Epithelial cell of esophagus (primary cell): ENCODE measurements at regions not wholly inside any gene's neighbourhood (a gene's known extent, or its start where the extent isn't known, plus 50 kb on each side); places are given as distances from the start of the nearest gene placed in this dataset.

ENCODE experiments used
- DNase-seq: peaks from one replicate; pipeline ENCODE4 v3.0.0; 2010; ENCODE audit warnings: low read depth
- H3K4me3 ChIP-seq: 2 replicates; pipeline ENCODE4 v1.5.1; 2011; ENCODE audit warnings: mild to moderate bottlenecking, low read length, control low read depth
- CTCF ChIP-seq: IDR thresholded peaks from 2 replicates; pipeline ENCODE4 v1.5.1; 2011; ENCODE audit warnings: low read depth, mild to moderate bottlenecking, low read length, control low read depth, inconsistent platforms; ENCODE audit not compliant: insufficient read depth; ENCODE audit errors: missing control alignments

DNA sequence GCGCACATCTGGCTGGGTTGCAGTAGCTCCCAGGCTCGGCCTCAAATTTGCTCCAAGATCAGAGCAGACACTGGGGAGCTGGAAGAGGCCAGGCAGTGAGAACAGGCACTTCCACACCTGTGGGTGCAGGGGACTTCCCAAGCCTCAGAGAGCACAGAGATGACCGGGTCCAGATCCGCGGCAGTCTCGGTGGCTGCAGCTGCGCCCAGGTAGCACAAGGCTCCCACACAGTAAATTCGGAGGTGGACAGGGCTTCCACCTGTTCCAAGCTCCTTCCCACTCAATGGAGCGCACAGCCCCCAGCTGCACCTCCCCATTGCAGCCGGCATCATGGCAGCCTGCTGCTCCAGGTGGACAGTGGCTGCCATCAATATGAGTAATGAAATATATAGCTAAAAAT is 1417.4 kb upstream of the SLC10A2 start:
- DNase-seq, result no peak
- TF ChIP-seq CTCF, result no peak

DNA sequence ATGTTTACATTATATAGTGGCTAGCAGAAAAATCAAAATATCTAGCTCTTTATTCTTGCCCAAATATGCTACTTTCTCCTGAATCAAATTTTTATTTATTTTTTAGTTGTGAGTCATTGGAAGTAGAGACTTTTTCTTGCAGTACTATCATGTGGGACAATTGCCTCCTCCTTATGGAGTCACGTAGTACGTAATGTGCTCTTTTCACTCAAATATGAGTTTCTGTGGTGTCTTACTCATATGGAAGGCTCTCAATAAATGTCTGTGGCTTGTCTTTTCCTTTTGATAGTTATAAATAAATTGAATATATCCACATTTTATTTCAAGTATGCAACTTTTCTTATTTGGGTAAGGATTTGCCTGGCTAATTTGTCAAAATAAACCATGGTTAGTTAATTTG is 1411.0 kb upstream of the SLC10A2 start:
- TF ChIP-seq CTCF, result no peak
- DNase-seq, result no peak
- H3K4me3 ChIP-seq, result no peak overlapping the region

More for the DNA sequence above, 1417.4 kb upstream of the SLC10A2 start:
- H3K4me3 ChIP-seq, result no peak overlapping the region

DNA sequence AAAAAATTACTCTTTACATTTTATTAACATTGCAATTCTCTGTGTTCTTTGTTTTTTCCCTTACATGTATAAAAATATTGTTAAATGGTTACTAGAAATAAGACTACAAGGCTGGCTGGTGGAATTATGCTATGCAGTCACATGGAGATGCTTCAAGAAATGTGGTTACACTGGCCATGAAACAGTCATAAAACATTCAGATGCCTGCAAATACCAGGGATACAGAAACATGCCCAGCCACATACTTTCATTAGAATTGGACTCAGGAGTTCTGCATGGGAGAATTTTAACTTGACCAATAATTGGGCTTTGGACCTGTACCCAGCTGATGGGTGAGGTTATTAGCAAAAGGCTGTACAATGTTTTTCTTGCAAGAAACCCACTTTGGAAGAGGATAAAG is 1407.7 kb upstream of the SLC10A2 start:
- H3K4me3 ChIP-seq, result no peak overlapping the region
- TF ChIP-seq CTCF, result no peak
- DNase-seq, result no peak

GRCh38 chr13:104466016-104466415 is 1399.8 kb upstream of the SLC10A2 start:
- no peak overlapping the region for H3K4me3 ChIP-seq
- no peak for TF ChIP-seq CTCF
- peak; percentile 6 for DNase-seq

DNA sequence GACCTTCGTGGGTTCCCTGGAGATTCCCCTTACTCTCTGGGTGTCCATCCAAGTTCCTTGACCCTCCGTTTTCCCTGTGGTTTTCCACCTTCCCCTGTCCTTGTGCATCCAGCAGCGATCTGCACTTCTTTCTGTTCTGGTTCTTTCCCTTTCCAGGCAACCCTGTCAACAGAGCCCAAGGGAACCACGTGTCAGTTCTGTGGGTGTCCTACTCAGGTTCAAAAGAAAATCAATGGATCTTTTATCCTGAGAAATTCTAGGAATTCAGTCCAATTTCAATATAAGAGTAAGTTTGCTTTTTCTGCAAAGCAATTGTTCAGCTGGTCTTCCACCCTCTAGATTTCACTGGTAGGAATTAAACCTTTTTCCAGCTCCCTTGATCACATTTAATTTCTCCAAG is 1394.8 kb upstream of the SLC10A2 start:
- no peak for TF ChIP-seq CTCF
- DNase-seq, result no peak

GRCh38 chr13:104460554-104460953 is 1394.3 kb upstream of the SLC10A2 start:
- no peak for TF ChIP-seq CTCF
- peak; percentile 40 for DNase-seq
- H3K4me3 ChIP-seq, result no peak overlapping the region

More for the DNA sequence above, 1394.8 kb upstream of the SLC10A2 start:
- H3K4me3 ChIP-seq, result no peak overlapping the region

DNA sequence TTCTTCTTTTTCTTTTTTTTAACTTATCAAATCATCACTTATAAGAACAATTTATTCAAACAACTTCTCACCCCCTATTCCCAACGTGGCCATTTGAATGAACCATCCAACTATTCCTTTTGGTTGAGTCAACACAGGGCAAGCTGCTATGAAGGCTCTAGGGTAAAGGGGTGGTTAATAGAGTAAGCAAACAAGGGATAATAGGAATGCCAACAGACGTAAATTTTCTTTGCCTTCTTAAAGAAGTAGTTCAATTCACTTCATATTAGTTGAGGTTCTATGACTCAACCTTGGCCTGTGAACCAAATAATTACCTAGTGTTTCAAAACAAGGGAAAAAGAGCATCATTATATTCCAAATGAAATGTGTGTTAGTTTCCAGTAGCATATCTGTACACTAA is 1383.8 kb upstream of the SLC10A2 start:
- TF ChIP-seq CTCF, result no peak
- no peak overlapping the region for H3K4me3 ChIP-seq
- DNase-seq, result no peak
